OCI-LY3 (cell line): ENCODE measurements at regions not wholly inside any gene's neighbourhood (a gene's known extent, or its start where the extent isn't known, plus 50 kb on each side); places are given as distances from the start of the nearest gene placed in this dataset.

ENCODE experiments used
- H2AFZ ChIP-seq: fragments of 200-600, 300-600 bp; shearing (Covaris generic); 2 replicates; pipeline ENCODE4 v1.6.0; 2014; ENCODE audit warnings: antibody characterized with exemption, low read depth, low read length
- H3K27ac ChIP-seq: fragments of 200-600, 300-600 bp; sonication (generic); 2 replicates; pipeline ENCODE4 v1.5.1; 2014; ENCODE audit warnings: mild to moderate bottlenecking, low read length, moderate library complexity, mixed read lengths
- H3K27me3 ChIP-seq: fragments of 200-600, 300-600 bp; sonication (generic); 2 replicates; pipeline ENCODE4 v1.6.1; 2014; ENCODE audit warnings: low read depth, low read length, mixed read lengths
- H3K36me3 ChIP-seq: fragments of 200-600, 300-600 bp; sonication (generic); replicated peaks from 2 replicates; pipeline ENCODE3; 2014; ENCODE audit warnings: low read depth, low read length, mixed read lengths
- H3K4me1 ChIP-seq: fragments of 300-600, 200-600 bp; sonication (generic); 2 replicates; pipeline ENCODE4 v1.6.1; 2014; ENCODE audit warnings: low read length, mixed read lengths
- H3K4me2 ChIP-seq: fragments of 200-600, 300-600 bp; sonication (generic); 2 replicates; pipeline ENCODE4 v1.6.1; 2014; ENCODE audit warnings: low read length, mixed read lengths
- H3K4me3 ChIP-seq: fragments of 300-600, 200-600 bp; sonication (generic); 2 replicates; pipeline ENCODE4 v1.5.1; 2014; ENCODE audit warnings: antibody characterized with exemption, mild to moderate bottlenecking, low read length, moderate library complexity
- H3K79me2 ChIP-seq: fragments of 300-600, 200-600 bp; shearing (Covaris generic); 2 replicates; pipeline ENCODE4 v1.6.1; 2014; ENCODE audit warnings: mild to moderate bottlenecking, low read length, mixed read lengths
- H3K9ac ChIP-seq: fragments of 300-600, 200-600 bp; shearing (Covaris generic); 2 replicates; pipeline ENCODE4 v1.6.0; 2014; ENCODE audit warnings: mild to moderate bottlenecking, low read length, moderate library complexity
- H3K9me3 ChIP-seq: fragments of 200-600, 300-600 bp; shearing (Covaris generic); 2 replicates; pipeline ENCODE4 v1.6.1; 2014; ENCODE audit warnings: low read length, mixed read lengths; ENCODE audit not compliant: insufficient read depth
- H4K20me1 ChIP-seq: fragments of 200-600, 300-600 bp; sonication (generic); 2 replicates; pipeline ENCODE4 v1.6.1; 2016; ENCODE audit warnings: low read length, mixed read lengths; ENCODE audit not compliant: insufficient read depth
- CTCF ChIP-seq: fragments of 200-600, 300-600 bp; sonication (generic); IDR thresholded peaks from 2 replicates; pipeline ENCODE4 v1.5.1; 2014; ENCODE audit warnings: antibody characterized with exemption, low read length, low read depth
- EZH2phosphoT487 ChIP-seq: fragments of 200-600 bp; shearing (Covaris generic); IDR thresholded peaks from 2 replicates; pipeline ENCODE4 v1.6.1; 2018; ENCODE audit warnings: antibody characterized with exemption, mixed run types, low read depth

- Histone ChIP-seq H3K4me3 (no peak overlapping the region), H3K27ac (no peak overlapping the region), H3K9ac (no peak overlapping the region), H3K27me3 (no peaks in the 10 kb centered on the region), H3K36me3 (no peaks in the 10 kb centered on the region), H2AFZ (no peak overlapping the region), H4K20me1 (no peaks in the 10 kb centered on the region), H3K4me2 (no peak overlapping the region), H3K4me1 (no peaks in the 10 kb centered on the region), H3K9me3 (no peaks in the 10 kb centered on the region), H3K79me2 (no peaks in the 10 kb centered on the region)
- TF ChIP-seq CTCF (no peak), EZH2phosphoT487 (no peak)
Observed at GRCh38 chr6:110558575-110558974, 82.2 kb upstream of the SLC22A16 start.

GRCh38 chr6:110557199-110557598, 80.8 kb upstream of the SLC22A16 start:
- no peak for TF ChIP-seq EZH2phosphoT487
- no peak for TF ChIP-seq CTCF
- Histone ChIP-seq H3K36me3 (no peaks in the 10 kb centered on the region), H4K20me1 (no peaks in the 10 kb centered on the region), H2AFZ (no peak overlapping the region), H3K27ac (no peak overlapping the region), H3K4me1 (no peaks in the 10 kb centered on the region), H3K4me2 (no peak overlapping the region), H3K4me3 (no peak overlapping the region), H3K9me3 (no peaks in the 10 kb centered on the region), H3K9ac (no peak overlapping the region), H3K27me3 (no peaks in the 10 kb centered on the region), H3K79me2 (no peaks in the 10 kb centered on the region)

- Histone ChIP-seq H3K4me3 (no peak overlapping the region), H3K79me2 (no peaks in the 10 kb centered on the region), H3K9ac (no peak overlapping the region), H3K36me3 (no peaks in the 10 kb centered on the region), H3K27ac (no peak overlapping the region), H3K4me1 (no peaks in the 10 kb centered on the region), H3K4me2 (no peak overlapping the region), H2AFZ (no peak overlapping the region), H3K9me3 (no peaks in the 10 kb centered on the region), H4K20me1 (no peaks in the 10 kb centered on the region), H3K27me3 (no peaks in the 10 kb centered on the region)
- TF ChIP-seq EZH2phosphoT487, result no peak
- no peak for TF ChIP-seq CTCF
Observed at GRCh38 chr6:110556317-110557110, 80.1 kb upstream of the SLC22A16 start.

- Histone ChIP-seq H3K9ac (no peak overlapping the region), H2AFZ (no peak overlapping the region), H3K27me3 (no peaks in the 10 kb centered on the region), H3K9me3 (no peaks in the 10 kb centered on the region), H3K4me3 (no peak overlapping the region), H3K4me1 (no peaks in the 10 kb centered on the region), H3K79me2 (no peaks in the 10 kb centered on the region), H3K4me2 (no peak overlapping the region), H4K20me1 (no peaks in the 10 kb centered on the region), H3K27ac (no peak overlapping the region), H3K36me3 (no peaks in the 10 kb centered on the region)
- TF ChIP-seq CTCF (no peak), EZH2phosphoT487 (no peak)
Observed at GRCh38 chr6:110554966-110555460, 78.6 kb upstream of the SLC22A16 start.
